NCI-H2029 (cell line): ENCODE measurements at regions not wholly inside any gene's neighbourhood (a gene's known extent, or its start where the extent isn't known, plus 50 kb on each side); places are given as distances from the start of the nearest gene placed in this dataset.
A peak's percentile ranks its signal among the peaks of the same experiment; 100 is the strongest.
"Not testable (repeated sequence)": the region's sequence is repeated elsewhere in the genome, so short reads cannot be mapped to it uniquely, and the experiment has no call there.

ENCODE experiments used
- DNase-seq: peaks from one replicate; lab custom pipeline; 2025; lab: John Stamatoyannopoulos, UW

GRCh38 chr1:157219182-157219581 lies 81.0 kb upstream of the ETV3 start:
- DNase-seq, result no peak

GRCh38 chr1:157218671-157219070 lies 80.5 kb upstream of the ETV3 start:
- no peak for DNase-seq

GRCh38 chr1:157217486-157217885 lies 79.3 kb upstream of the ETV3 start:
- DNase-seq, result no peak

- DNase-seq, result no peak
Measured at GRCh38 chr1:157213836-157214235, 75.6 kb upstream of the ETV3 start.

- no peak for DNase-seq
Measured at GRCh38 chr1:157209514-157209913, 71.3 kb upstream of the ETV3 start.

GRCh38 chr1:157205982-157206381 lies 67.8 kb upstream of the ETV3 start:
- not testable (repeated sequence) for DNase-seq

- no peak for DNase-seq
Measured at GRCh38 chr1:157203166-157203565, 65.0 kb upstream of the ETV3 start.

- DNase-seq, result no peak
Measured at GRCh38 chr1:157202331-157202730, 64.1 kb upstream of the ETV3 start.

GRCh38 chr1:157201767-157202166 lies 63.6 kb upstream of the ETV3 start:
- peak; percentile 85 for DNase-seq

- DNase-seq, result no peak
Measured at GRCh38 chr1:157200451-157200850, 62.3 kb upstream of the ETV3 start.

GRCh38 chr1:157199421-157199755 lies 61.2 kb upstream of the ETV3 start:
- DNase-seq, result no peak

GRCh38 chr1:157198619-157199420 lies 60.6 kb upstream of the ETV3 start:
- DNase-seq, result peak; percentile 62

- peak; percentile 67 for DNase-seq
Measured at GRCh38 chr1:157197906-157198435, 59.8 kb upstream of the ETV3 start.

- peak; percentile 39 for DNase-seq
Measured at GRCh38 chr1:157196670-157197456, 58.7 kb upstream of the ETV3 start.

GRCh38 chr1:157196245-157196543 lies 58.0 kb upstream of the ETV3 start:
- DNase-seq, result no peak

GRCh38 chr1:157195521-157196244 lies 57.5 kb upstream of the ETV3 start:
- DNase-seq, result no peak

- no peak for DNase-seq
Measured at GRCh38 chr1:157194731-157195520, 56.7 kb upstream of the ETV3 start.

- peak; percentile 65 for DNase-seq
Measured at GRCh38 chr1:157193702-157194391, 55.7 kb upstream of the ETV3 start.

GRCh38 chr1:157193219-157193618 lies 55.0 kb upstream of the ETV3 start:
- no peak for DNase-seq

- no peak for DNase-seq
Measured at GRCh38 chr1:157189986-157190982, 52.1 kb upstream of the ETV3 start.
